Liver (tissue), 3 donors: ENCODE measurements at regions not wholly inside any gene's neighbourhood (a gene's known extent, or its start where the extent isn't known, plus 50 kb on each side); places are given as distances from the start of the nearest gene placed in this dataset.
"Not testable (repeated sequence)": the region's sequence is repeated elsewhere in the genome, so short reads cannot be mapped to it uniquely, and the experiment has no call there.

Experiments used
- CTCF ChIP-seq: fragments of 150-350 bp; IDR thresholded peaks from 2 replicates; pipeline ENCODE4 v1.5.1; 2017; ENCODE audit warnings: improper control_type of control experiment, low read depth, low read length; ENCODE audit not compliant: missing input control
- FOXA1 ChIP-seq: IDR thresholded peaks from 2 replicates; pipeline ENCODE4 v1.6.1; 2016; ENCODE audit warnings: antibody characterized with exemption
- GABPA ChIP-seq, 2 donors: IDR thresholded peaks in 1 of 2; conservative IDR thresholded peaks in 1 of 2; 2 replicates each; pipeline ENCODE4 v1.6.1; 2016; ENCODE audit warnings: antibody characterized with exemption in 2 of 2, mild to moderate bottlenecking in 1 of 2, moderate library complexity in 1 of 2
- HNF4A ChIP-seq, 2 donors: conservative IDR thresholded peaks; 2 replicates each; pipeline ENCODE4 v1.6.1; 2016; ENCODE audit warnings: antibody characterized with exemption in 2 of 2, mild to moderate bottlenecking in 2 of 2
- HNF4G ChIP-seq: IDR thresholded peaks from 2 replicates; pipeline ENCODE4 v1.6.1; 2016; ENCODE audit warnings: antibody characterized with exemption
- MAX ChIP-seq: IDR thresholded peaks from 2 replicates; pipeline ENCODE4 v1.6.1; 2016; ENCODE audit warnings: antibody characterized with exemption
- RAD21 ChIP-seq, 2 donors: IDR thresholded peaks; 2 replicates each; pipeline ENCODE4 v1.6.1; 2016; ENCODE audit warnings: antibody characterized with exemption in 2 of 2, mild to moderate bottlenecking in 2 of 2
- RXRA ChIP-seq, 2 donors: IDR thresholded peaks; 2 replicates each; pipeline ENCODE4 v1.6.1; 2017 to 2018; ENCODE audit warnings: antibody characterized with exemption in 2 of 2, mild to moderate bottlenecking in 1 of 2
- SP1 ChIP-seq: IDR thresholded peaks from 2 replicates; pipeline ENCODE4 v1.6.1; 2018; ENCODE audit warnings: antibody characterized with exemption, mild to moderate bottlenecking
- TAF1 ChIP-seq: conservative IDR thresholded peaks from 2 replicates; pipeline ENCODE4 v1.6.1; 2016; ENCODE audit warnings: antibody characterized with exemption, mild to moderate bottlenecking
- YY1 ChIP-seq: IDR thresholded peaks from 2 replicates; pipeline ENCODE4 v1.6.1; 2016; ENCODE audit warnings: antibody characterized with exemption, mild to moderate bottlenecking
- TF ChIP-seq, protein P1 (sequence below): IDR thresholded peaks from 2 replicates; pipeline ENCODE4 v1.6.1; 2016; ENCODE audit warnings: antibody characterized with exemption, mild to moderate bottlenecking
- TF ChIP-seq, protein P2 (sequence below): IDR thresholded peaks from 2 replicates; pipeline ENCODE4 v1.6.1; 2016; ENCODE audit warnings: antibody characterized with exemption
- TF ChIP-seq, protein P3 (sequence below): IDR thresholded peaks from 2 replicates; pipeline ENCODE4 v1.6.1; 2016; ENCODE audit warnings: antibody characterized with exemption
- donor health status: healthy.
- donor health status: healthy.

DNA sequence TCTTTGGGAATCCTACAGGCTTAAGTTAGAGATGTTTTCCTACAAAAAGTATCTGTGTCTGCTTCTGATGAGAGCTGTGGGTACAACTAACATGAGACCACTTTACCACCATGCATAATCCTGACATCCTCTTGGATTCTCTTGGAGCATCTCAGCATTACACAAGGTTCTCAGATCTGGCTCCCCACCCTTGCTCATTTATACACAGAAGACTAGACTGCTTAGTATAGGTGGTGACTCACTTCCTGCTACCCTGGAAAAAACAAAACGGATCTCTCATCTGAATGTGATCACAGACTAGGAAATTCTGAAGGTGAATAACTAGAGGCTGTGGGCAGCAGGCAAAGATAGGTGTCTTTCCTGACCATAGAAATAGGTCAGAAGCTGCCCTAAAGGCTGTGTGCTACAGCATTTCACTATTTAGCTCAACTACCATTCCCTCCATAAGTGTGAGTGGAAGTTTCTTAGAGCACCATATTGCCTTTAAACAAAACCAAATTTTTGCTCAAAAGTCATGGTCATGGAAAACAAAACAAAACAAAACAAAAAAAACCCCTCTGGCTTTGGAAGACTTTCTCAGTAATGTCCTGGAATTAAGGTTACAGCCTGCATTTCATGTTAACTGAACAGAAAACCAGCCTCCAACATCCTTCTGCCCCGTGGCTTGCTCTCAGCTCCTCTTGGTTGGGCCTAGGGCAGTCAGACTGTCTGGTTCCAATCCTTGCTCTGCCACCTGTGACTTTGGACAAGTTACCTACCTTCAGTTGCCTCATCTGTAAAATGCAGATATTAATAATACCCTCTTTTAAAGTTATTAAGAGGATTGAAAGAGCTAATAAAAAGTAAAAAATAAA is 75.1 kb upstream of the ZSCAN2 start:
- TF ChIP-seq FOXA1; TAF1; CTCF; YY1; RAD21 (IDR thresholded peaks at IDR 0.05); RXRA (IDR thresholded peaks at IDR 0.05); MAX; SP1; HNF4G; HNF4A (conservative IDR thresholded peaks at IDR 0.05); GABPA (IDR thresholded peaks at IDR 0.05 in 1 of 2, conservative IDR thresholded peaks at IDR 0.05 in 1 of 2): not testable (repeated sequence)
- TF ChIP-seq, protein P1, sequence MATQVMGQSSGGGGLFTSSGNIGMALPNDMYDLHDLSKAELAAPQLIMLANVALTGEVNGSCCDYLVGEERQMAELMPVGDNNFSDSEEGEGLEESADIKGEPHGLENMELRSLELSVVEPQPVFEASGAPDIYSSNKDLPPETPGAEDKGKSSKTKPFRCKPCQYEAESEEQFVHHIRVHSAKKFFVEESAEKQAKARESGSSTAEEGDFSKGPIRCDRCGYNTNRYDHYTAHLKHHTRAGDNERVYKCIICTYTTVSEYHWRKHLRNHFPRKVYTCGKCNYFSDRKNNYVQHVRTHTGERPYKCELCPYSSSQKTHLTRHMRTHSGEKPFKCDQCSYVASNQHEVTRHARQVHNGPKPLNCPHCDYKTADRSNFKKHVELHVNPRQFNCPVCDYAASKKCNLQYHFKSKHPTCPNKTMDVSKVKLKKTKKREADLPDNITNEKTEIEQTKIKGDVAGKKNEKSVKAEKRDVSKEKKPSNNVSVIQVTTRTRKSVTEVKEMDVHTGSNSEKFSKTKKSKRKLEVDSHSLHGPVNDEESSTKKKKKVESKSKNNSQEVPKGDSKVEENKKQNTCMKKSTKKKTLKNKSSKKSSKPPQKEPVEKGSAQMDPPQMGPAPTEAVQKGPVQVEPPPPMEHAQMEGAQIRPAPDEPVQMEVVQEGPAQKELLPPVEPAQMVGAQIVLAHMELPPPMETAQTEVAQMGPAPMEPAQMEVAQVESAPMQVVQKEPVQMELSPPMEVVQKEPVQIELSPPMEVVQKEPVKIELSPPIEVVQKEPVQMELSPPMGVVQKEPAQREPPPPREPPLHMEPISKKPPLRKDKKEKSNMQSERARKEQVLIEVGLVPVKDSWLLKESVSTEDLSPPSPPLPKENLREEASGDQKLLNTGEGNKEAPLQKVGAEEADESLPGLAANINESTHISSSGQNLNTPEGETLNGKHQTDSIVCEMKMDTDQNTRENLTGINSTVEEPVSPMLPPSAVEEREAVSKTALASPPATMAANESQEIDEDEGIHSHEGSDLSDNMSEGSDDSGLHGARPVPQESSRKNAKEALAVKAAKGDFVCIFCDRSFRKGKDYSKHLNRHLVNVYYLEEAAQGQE = not testable (repeated sequence)
- TF ChIP-seq, protein P2, sequence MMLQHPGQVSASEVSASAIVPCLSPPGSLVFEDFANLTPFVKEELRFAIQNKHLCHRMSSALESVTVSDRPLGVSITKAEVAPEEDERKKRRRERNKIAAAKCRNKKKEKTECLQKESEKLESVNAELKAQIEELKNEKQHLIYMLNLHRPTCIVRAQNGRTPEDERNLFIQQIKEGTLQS = not testable (repeated sequence)
- TF ChIP-seq, protein P3, sequence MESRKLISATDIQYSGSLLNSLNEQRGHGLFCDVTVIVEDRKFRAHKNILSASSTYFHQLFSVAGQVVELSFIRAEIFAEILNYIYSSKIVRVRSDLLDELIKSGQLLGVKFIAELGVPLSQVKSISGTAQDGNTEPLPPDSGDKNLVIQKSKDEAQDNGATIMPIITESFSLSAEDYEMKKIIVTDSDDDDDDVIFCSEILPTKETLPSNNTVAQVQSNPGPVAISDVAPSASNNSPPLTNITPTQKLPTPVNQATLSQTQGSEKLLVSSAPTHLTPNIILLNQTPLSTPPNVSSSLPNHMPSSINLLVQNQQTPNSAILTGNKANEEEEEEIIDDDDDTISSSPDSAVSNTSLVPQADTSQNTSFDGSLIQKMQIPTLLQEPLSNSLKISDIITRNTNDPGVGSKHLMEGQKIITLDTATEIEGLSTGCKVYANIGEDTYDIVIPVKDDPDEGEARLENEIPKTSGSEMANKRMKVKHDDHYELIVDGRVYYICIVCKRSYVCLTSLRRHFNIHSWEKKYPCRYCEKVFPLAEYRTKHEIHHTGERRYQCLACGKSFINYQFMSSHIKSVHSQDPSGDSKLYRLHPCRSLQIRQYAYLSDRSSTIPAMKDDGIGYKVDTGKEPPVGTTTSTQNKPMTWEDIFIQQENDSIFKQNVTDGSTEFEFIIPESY = not testable (repeated sequence)
